DMS53 treated with DMSO at 0.1 percent for 48 hours (cell line): ENCODE measurements at regions not wholly inside any gene's neighbourhood (a gene's known extent, or its start where the extent isn't known, plus 50 kb on each side); places are given as distances from the start of the nearest gene placed in this dataset.
"Not testable (repeated sequence)": the region's sequence is repeated elsewhere in the genome, so short reads cannot be mapped to it uniquely, and the experiment has no call there.

Source experiments
- DNase-seq: peaks from one replicate; lab custom pipeline; 2025; ENCODE audit not compliant: unreplicated experiment; lab: John Stamatoyannopoulos, UW

DNA sequence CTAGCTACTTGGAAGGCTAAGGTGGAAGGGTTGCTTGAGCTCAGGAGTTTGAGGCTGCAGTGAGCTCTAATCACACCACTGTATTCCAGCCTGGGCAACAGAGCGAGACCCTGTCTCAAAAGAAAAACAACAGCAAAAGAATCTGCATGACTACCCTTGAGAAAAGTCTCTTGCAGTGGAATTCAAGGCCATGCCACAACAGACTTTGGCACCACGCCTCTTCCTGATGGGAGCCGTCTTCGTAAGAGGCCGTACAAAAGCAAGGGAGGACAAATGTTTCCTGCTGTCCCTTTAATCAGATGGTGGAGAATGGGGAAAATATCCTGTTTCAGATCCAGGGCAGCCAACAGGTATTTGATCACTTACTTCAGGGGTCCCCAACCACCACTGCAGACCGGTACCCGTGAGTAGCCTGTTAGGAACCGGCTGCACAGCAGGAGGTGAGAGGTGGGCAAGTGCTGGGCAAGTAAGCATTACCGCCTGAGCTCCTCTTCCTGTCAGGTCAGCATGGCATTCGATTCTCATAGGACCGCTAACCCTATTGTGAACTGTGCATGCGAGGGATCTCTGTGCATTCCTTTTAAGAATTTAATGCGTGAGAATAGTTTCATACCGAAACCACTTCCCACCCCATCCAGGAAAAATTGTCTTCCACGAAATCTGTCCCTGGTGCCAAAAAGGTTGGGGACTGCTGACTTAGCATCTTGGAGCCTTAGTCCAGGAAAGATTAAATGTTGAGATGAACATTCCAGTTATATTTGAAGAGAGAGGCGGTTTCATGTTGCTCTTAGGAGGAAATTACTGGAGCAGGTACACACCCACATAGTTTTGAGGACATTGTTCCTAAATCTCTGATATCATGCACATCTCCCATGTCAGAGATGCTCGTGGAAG is 94.4 kb upstream of the XPO1 start:
- no peak for DNase-seq

DNA sequence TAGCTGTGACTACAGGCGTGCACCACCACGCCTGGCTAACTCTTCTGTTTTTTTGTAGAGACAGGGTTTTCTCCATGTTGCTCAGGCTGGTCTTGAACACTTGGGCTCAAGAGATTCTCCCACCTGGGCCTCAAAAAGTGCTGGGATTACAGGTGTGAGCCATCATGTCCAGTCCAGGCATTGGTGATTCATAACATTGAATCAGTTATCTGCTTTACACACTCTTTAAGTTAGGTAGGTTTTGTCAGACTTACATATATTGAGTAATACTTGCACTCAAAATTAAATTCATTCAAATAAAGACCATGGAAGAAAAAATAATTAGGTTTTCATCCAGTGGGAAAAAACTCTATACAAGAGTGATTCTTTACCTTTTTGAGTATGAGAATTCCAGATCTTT is 93.2 kb upstream of the XPO1 start:
- no peak for DNase-seq

DNA sequence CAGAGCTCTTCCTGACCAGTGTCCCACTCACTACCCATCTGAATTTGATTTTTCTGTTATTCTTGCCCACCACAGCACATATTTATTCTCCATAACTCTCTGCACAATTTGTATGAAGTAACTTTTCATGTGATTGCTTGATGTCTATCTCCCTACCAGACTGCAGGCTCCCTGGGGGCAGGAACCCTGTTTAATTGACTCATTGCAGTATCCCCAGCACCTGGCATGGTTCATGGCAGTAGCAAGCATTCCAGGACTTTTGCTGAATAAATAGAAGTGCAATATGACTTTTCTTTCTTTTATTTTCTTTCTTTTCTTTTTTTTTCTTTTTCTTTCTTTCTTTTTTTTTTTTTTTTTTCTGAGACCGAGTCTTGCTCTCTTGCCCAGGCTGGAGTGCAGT is 88.7 kb upstream of the XPO1 start:
- no peak for DNase-seq

DNA sequence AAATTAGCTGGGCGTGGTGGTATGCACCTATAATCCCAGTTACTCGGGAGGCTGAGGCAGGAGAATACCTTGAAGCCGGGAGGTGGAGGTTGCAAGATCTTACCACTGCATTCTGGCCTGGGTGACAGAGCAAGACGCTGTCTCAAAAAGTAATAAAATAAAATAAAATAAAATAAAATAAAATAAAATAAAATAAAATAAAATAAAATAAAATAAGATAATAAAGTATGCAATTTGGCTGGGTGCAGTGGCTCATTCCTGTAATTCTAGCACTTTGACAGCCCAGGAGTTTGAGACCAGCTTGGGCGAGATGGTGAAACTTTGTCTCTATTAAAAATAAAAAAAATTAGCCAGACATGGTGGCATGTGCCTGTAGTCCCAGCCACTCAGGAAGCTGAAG is 85.6 kb upstream of the XPO1 start:
- no peak for DNase-seq

DNA sequence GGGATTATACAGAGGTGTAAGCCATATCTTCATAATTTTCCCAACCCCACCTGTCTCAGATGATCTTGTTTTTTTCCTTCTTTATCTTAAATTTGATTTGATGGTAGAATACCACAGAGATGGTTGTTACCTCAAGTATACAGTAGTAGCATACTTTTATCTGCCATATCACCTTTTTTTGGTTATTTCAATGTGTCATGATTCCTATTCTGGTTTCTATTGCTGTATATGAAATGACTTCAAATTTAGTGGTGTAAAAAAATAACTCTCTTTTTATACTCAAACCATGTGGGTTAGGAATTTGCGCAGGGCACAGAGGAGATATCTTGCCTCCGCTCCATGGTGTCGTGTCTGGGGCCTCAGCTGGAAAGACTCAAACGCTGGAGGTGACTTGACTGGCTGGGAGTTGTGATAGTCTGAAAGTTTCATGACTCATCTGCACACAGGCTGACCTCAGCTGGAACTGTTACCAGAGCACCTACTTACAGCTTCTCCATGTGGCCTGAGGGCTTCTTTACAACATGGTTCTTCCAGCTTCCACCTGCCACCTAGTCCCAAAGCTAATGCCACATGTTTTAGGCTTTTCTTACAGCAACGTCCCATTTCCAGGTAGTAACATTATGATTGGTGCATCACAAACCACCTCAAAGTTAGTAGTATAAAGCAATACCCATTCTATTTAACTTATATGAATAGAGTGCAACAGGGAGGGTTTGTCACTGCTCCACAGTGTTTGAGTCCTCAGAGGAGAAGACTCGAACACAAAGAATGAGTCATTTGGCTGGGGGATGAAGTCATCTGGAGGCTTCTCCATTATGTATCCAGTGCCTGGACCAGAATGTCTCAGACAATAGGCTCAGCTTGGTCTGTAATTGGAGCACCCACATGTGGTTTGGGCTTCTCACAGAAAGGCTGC is 82.3 kb upstream of the XPO1 start:
- DNase-seq = peak; percentile 72

DNA sequence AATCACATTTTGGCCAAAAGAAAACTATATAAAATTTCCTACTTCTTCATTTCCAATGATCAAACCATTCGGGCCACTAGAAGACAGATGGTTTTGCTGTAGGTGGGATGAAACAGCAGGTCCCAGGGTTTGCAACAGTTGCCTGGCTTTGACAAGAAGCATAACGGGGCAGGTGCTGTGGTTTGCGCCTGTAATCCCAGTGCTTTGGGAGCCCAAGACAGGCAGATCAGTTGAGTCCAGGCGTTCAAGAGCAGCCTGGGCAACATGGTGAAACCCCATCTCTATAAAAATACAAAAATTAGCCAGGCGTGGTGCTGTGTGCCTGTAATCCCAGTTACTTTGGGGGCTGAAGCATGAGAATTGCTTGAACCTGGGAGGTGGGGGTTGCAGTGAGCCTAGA is 81.4 kb upstream of the XPO1 start:
- DNase-seq = no peak

DNA sequence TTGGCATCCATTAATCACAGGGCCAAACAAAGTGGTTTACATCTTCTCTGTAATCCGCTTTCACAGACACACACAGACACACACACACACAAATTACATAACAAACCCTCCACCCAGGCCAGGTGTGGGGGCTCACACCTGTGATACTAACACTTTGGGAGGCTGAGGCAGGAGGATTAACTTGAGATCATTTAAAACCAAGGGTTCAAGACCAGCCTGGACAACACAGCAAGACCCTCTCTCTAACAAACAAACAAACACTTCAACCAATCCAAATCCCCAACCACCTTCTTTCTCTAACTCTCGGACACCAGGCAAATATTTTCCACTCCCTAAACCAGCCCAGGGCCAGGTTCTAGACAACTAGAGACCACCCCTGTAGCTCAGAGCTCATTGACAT is 79.5 kb upstream of the XPO1 start:
- DNase-seq = no peak

DNA sequence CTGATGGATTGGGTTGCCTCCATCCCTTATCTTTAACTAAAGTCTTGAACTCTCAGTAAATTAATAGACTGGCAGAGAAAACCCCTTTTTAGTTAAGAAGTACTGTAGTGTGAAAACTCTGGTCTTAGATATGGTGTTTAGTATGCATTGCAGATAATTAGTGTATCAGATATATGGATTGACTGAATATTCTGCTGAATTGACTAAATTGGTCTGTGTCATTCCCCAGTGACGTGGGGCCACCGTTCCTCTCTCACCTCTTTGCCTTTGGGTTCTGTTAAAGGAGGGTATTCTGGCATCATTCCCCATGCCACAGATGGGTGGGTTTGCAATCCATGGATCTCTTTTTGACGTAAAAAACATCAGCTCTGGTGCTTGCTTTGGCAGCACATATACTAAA is 67.1 kb upstream of the XPO1 start:
- DNase-seq = no peak

DNA sequence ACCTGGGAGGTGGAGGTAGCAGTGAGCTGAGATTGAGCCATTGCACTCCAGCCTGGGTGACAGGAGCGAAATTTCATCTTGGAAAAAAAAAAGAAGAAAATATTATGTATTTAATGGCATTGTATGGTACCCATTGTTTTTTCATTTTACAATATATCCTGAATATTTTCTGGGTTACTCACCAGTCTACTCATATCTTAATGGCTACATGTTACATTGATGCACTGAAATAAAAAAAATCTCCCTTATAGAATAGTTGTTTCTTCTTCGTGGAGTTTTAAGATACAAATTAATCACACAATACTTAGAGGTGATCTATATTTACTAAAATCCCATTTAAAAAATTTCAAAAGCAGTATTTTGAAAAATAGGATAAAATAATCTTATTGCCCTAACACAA is 66.3 kb upstream of the XPO1 start:
- no peak for DNase-seq

DNA sequence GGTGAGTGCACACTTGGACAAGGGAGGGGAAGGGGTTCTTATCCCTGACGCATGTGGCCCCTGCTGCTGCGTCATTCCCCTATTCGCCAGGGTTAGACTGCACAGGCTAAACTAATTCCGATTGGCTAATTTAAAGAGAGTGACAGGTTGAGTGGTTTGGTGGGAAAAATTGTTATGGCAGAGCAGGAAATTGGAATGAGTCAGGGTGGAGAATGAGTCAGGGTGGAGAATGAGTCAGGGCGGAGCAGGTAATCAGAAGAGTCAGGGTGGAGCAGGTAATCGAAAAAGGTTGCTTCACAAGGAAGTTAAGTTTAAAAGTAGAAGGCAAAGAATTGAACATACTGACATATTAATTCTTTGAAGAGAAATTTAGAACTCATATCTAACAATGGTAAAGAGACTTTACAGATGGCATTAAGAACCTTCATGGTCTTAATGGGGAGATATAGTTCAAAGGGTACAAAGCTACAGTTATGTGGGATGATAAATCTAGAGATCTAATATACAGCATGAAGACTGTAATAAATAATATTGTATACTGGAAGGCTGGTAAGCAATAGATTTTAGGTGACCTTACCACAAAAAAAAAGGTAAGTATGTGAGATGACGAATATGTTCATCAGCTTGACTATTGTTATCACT is 60.5 kb upstream of the XPO1 start:
- not testable (repeated sequence) for DNase-seq

DNA sequence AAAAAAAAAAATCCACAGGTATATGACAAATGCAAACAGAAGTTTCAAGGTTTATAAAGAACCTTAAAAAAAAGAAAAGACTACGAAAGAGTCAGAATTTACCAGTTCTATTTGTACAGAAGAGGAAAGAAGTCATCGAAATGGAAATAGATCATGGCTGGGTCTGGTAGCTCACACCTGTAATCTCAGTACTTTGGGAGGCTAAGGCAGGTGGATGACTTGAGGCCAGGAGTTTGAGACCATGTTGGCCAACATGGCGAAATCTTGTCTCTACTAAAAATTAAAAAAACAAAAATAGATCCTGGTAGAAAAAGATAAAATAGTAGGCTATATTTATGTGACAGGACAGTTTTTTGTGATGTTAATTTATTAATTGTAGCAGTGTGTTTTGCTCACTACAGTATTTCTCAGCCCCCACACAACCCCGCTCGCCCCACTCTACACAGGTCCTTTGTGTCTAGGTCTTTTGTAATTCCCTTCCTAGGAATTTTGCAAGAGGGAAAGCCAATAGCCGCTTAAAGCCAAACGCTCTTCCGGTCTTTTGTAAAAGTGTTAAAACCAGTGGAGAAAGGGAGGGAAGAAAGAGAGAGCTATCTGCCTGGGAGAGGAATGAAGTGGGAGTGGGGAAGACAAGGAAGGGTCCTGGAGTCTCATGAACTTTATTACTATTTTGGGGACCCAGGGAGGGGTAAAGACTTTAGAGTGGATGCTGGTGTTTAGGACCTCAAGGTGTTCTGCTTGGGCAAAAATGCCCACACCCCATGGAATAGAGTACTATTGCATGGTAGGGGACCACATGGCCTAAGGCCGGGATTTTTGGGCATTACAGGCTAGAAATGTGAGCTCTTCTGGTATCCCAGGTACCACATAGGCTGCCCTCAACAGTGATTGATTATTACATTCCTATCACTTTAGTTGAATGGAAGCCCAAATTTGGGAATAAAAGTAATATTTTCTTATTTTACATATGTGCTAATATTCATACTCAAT is 59.4 kb upstream of the XPO1 start:
- DNase-seq = no peak

DNA sequence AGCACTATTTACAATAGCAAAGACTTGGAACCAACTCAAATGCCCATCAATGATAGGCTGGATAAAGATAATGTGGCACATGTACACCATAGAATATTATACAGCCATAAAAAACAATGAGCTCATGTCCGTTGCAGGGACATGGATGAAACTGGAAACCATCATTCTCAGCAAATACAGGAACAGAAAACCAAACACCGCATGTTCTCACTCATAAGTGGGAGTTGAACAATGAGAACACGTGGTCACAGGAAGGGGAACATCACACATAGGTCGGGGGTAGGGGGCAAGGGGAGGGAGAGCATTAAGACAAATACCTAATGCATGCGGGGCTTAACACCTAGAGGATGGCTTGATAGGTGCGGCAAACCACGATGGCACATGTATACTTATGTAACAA is 56.0 kb upstream of the XPO1 start:
- not testable (repeated sequence) for DNase-seq

DNA sequence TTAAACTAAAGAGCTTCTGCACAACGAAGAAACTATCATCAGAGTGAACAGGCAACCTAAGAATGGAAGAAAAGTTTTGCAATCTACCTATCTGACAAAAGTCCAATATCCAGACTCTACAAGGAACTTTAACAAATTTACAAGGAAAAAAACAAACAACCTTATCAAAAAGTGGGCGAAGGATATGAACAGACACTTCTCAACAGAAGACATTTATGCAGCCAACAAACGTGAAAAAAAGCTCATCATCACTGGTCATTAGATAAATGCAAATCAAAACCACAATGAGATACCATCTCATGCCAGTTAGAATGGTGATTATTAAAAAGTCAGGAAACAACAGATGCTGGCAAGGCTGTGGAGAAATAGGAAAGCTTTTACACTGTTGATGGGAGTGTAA is 55.5 kb upstream of the XPO1 start:
- not testable (repeated sequence) for DNase-seq

DNA sequence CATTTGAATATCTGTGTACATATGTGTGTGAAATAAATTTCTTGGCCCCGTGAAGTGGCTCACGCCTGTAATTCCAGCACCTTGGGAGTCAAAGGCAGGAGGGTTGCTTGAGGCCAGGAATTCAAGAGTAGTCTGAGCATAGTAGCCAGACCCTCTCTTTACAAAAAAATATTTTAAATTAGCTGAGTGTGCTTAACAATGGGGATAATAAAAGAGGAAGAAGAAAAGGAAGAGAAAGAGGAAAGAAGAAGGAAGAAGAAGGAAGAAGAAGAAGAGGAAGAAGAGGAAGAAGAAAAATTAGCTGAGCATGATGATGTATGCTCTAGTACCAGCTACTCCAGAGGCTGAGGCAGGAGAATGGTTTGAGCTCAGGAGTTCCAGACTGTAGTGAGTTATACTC is 52.1 kb upstream of the XPO1 start:
- no peak for DNase-seq

DNA sequence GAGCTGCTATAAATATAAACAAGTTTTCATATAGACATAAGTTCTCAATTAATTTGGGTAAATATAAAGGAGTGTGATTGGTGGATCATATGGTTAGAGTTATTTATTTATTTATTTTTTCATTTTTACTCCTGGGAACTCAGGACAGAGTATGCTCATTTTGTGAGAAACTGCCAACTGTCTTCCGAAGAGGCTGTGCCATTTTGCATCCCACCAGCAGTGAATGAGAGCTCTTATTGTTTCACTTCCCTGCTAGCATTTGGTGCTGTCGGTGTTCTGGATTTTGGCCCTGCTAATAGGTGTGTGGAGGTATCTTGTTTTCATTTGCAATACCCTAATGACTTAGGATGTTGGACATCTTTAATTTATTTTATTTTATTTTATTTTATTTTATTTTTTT is 50.4 kb upstream of the XPO1 start:
- DNase-seq = no peak
